GM21619 (cell line): ENCODE measurements at regions not wholly inside any gene's neighbourhood (a gene's known extent, or its start where the extent isn't known, plus 50 kb on each side); places are given as distances from the start of the nearest gene placed in this dataset.

Source experiments
- ATAC-seq: cut with Tn5 transposase; IDR thresholded peaks from one replicate; pipeline ENCODE4 v1.9.1; 2021; ENCODE audit not compliant: unreplicated experiment

DNA sequence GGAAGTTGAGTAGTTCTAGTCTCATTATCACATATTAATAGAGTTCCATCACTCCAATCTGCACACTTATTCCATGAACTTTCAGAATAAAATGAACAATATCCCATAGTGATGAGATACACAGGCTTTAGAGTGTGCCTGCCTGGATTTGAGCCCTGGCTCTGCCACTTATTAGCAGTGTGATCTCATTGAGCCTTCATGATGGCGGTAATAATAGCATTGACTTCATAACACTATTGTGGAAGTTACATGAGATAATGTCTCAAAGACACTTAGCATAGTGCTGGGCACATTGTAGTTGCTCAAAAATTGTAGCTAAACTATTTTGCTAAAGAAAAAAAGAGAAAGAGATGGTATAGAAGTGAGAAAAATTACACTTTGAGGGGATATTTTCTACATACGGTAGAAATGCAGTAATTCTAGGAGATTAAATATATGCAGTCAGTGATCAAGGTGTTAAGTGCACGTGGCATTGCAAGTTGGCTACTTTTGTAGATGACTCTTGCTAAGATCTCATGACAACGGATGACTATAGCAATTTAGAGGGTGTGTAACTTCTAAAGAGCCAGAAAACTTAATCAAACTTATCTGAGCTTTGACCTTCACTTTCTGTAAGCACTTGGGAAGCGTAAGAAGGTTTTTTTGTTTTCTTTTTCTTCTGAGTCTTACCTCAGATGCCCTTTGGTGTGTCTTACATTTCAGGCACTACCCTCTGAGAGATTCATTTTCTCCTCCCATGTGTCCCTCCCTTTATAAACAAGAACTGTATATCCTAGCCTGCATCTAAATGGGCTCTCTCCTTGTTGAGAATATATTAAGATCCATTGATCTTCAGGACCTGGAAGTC is 380.6 kb upstream of the NR3C2 start:
- ATAC-seq, result no peak

DNA sequence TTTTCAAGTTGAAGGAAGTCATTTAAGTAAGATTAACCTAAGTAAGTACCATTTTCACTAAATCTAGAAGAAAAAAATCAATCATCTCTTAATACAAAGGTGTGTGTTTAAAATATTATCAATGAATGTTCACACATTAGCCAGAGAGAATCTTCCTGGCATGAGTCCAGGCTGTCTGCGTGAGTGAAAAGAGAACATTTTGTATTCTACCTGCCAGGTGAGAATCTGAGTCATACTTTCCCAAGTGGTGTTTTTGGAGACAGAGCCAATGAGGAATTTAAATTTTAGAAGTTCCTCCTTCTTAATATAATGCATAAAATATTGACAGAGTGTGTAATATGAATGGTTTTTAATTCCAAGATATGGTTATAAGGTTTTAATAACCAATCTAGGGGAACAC is 371.8 kb upstream of the NR3C2 start:
- no peak for ATAC-seq

DNA sequence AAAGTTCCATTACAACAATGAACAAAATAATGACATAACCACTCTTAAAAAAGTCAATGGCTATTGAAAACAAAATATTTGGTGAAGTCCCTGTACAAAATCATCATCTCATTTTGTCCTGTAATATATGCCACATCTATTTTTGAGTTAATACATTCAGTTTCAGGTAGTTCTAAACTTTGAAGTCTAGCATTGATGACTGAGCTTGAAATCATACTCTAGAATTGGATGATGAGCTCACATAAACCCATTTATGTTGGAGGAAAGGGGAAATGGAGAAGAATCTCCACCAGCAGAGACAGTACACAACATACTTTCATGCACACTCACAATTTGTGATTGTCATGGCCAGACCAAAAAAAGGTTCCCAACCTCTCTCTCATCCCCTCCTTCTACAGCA is 371.1 kb upstream of the NR3C2 start:
- no peak for ATAC-seq

DNA sequence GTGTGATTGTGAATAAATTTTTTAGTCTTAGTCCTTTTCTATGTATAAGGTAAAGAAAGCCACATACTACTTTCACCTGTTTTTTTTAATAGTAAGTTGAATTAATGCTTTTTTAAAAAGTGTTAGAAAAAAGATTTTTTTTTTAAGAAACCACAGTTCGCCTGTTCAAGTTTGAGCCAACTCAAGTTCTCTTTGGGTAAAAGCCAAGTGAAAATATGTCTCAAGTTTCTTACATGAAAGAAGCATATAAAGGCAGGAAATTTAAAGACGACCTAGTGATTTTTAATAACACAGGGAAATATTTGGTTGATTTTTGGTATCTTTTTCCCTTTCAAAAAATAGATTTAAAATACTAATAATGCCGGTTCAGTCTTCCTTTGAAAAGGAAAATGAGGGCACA is 369.9 kb upstream of the NR3C2 start:
- no peak for ATAC-seq

DNA sequence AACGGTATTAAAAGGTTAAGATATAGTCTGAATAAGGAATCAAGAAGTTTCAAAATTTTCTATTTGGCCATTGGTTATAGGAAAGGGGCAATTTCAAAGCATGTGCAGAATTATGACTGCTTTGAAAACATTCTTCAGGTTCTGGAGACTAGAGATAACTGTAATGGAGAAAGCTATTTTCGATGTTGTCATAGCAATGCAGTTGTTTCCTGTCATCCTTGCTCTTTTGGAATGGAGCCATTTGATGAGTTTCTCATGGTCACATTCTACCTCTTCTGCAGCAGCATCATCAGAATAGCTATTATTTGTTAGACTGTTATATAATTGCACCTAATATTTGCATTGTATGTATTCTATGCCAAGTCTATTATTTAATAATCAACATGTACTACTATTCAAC is 368.2 kb upstream of the NR3C2 start:
- ATAC-seq, result no peak

DNA sequence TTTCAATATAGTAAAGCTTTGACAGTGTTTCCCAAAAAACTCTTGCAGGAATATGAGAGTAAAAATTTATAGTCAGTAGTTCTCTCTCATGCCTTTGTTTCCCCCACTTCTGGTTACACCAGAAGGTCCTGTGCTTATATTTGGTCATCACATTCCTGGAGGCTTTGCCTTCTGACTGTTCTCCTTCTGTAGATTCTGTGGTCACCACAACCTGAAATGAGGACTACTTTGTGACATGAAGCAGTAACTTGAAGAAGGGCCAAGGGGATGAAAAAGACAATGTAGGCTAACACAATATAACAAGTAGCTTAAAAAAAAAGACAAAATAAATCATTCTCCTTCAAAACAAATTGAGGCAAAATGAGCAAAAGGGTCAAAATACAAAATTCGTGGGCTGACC is 366.2 kb upstream of the NR3C2 start:
- no peak for ATAC-seq

DNA sequence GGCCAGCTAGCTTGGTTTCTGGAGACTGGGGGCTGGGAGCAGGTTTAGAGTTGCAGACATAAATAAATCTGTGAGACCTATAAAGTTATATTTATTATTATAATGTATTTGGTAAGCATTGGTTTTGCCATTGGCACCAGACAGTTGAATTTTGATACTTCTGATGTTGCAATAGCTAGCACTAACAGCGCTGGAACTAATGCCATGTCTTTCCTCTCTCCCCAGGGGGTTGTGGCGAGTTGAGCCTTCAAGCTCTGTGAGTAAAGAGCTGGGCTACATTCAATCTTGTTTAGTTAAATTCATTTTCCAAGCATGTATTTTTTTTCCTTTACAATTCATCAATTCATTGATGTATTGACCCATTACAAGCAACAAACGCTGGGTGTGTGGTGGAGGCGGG is 358.7 kb upstream of the NR3C2 start:
- ATAC-seq, result no peak

DNA sequence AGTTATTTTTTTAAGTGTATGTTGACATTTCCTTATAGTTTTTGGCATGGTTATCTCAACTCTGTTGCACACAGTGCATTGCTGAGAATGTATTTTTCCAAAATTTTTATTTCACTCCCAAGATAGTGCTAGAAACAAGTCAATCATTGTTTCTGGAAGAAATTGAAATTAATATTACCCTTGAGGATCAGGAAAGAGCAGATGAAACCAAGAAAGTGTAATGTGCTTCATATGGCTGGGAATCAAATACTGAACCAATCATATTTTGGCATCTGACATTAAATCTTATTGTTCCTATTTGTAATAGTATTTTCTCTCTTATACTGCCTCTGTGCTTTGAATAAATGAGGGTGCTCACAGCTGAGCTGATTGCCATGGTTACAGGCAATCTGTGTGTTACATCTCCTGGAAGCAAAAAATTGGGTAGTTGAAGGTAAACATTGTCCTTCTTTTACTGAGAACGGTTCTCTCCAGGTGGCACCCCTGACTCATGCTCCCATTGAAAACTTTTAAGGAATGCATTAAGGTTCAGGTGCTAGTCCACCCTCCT is 358.2 kb upstream of the NR3C2 start:
- no peak for ATAC-seq

DNA sequence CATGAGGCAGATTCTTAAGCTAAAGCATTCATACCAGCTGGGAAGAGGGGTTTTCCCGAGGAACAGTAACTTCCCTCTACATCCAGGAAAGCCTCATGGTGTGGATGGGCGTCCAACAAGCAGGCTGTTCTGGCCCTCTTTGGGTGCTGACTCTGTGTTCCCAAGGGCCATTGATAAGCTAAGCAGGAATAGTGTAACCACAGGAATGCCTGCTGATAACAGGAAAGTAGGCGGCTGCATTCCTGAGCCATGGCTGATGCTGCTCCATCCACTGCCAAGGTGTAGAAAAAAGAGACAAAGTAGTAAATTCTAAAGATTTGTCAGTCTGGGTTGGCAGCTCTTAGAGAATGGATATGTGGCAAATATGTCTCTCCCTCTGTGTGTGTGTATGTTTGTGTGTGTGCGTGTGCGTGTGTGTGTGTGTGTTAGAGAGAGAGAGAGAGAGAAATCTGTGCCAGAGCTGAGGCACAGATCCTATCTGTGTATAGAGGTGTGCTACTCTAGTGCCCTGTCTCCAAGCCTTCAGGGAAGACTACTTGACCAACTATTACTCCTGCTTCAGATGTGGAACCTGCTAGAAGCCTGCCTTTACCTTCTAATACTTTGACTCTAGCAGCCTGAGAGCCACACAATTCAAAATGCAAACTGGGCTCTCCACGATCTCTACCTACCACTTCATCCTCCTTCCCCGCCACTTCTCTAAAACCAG is 353.1 kb upstream of the NR3C2 start:
- ATAC-seq, result no peak

DNA sequence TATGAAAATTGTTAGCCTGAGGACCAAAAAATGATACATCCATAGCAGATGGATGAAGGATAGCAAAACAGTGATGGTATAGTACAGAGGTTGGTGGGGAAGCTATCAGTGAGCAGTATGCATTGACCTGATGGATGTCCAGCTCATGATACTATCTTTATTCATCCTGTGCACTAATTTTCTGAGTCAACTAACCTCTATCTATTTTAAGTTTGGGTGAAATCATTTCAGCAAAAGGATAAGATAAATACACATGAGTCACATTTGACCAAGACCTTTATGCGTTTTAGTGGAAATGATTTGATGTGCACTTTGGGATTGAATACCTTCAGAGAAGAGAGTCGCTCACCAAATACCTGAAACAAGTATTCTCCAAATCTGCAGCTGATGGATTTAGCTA is 351.0 kb upstream of the NR3C2 start:
- ATAC-seq, result no peak

DNA sequence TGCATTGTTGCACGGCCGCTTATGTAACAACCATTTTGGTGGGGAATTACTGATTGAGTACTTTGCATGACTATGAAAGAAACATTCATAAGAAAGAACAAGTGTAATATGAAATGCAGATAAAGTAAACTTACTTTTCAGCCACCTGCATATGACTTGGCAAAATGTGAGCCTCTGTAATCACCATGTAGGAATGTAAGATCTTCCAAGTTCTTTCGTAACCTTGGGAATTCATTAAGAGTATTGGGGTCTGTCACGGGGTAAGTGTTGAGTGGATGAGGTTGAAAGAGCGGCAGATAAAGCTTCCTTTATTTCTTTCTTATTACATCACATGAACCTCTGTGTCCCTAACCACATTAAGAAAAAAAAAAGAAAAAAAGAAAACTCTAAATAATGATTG is 348.5 kb upstream of the NR3C2 start:
- ATAC-seq, result no peak

DNA sequence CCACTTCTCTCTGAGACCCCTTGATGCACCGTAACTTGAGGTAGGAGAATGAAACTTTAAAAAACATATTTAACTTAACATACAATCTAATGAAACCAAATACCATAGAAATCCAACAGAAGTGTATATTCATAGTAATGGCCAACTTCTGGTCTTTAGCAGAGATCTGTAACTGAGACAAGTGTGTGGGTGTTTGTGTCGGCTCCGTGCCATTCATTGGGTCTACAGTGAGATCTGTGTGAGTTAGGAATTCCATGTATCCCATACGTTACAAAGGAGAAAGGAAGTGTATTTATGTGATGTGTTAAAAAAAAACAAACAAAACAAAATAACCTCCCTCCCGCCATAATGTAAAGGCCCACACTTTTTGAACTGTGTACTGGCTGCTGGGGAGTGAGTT is 348.0 kb upstream of the NR3C2 start:
- ATAC-seq, result no peak

DNA sequence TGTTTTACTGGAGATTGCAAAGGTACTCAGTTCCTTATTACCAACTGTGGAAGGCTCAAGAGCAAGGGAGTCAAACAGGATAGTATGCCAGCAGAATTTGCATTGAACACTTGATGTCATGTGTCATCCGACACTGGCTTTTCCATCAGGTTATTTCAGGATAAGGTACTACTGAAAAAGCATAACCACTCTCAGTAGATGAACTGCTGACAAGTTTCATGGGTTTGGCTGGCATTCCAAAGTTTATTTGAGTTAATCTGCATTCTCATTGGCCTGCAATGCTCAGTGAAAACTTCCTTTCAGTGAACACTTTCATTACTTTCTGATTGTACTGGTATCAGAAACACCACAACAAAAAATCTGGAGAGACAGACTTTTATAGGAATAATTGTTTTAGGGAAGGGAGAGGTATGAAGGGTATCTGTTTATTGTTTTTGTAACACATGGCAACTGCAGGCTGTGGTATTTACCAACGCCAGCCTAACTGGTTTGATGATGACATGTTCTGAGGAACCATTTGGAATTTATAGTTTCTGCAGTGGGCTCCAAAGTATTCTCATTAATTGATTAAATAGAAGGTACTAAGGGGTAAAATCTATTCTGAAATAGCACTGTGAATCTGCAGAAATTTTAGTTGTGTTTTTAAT is 345.7 kb upstream of the NR3C2 start:
- ATAC-seq, result no peak

DNA sequence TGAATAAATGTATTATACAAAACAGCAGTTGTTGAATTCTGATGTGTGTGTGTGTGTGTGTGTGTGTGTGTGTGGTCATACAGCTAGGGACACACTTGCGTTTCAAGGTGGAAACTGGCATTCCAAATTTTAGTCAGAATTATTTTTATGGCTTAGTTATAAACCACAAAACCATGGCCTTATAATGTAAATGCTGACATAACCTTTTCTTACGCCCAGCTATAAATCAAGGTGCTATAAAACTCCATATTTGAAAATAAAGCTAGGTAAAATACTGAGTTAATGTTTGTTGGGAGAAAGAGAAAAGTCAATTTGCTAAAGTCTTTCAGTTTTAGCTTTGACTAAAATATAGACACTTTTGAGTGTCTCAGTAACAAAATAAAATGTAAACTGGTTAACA is 345.1 kb upstream of the NR3C2 start:
- ATAC-seq, result no peak

DNA sequence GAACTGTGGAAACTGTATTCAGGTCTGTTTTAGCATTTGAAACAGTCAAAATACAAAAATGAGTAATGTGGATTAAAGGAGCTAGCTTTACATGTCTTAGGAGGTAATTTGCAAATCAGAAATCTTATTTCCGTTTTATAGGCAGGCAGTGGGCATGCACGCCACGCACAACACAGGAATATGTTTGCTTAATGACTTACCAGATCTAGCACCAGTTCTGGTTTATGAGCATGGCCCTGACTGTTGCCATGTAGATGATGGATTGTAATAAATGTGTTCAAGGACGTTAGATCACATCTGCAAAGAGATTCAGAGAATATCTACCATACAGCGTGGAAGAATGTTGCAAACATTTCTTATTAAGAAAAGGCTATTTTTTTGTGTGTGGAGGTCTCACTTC is 344.5 kb upstream of the NR3C2 start:
- ATAC-seq, result no peak

DNA sequence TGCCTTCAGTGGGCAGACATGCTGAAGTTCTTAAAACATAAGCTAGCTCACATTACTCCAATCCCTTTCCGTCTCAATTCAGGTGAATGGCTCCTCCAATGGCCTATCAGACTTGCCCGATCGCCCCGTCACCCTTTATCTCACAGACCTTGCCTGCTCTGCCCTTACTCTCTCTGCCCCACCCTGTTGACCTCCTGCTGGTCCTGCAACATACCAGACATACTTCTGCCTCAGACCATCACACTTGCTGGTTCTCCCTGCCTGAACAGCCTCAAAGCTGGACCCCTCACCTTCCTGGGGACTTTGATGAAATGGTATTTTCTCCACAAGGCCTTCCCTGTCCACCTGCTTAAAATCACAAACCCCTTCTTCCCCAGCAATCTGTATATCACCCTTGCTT is 340.1 kb upstream of the NR3C2 start:
- ATAC-seq, result no peak

DNA sequence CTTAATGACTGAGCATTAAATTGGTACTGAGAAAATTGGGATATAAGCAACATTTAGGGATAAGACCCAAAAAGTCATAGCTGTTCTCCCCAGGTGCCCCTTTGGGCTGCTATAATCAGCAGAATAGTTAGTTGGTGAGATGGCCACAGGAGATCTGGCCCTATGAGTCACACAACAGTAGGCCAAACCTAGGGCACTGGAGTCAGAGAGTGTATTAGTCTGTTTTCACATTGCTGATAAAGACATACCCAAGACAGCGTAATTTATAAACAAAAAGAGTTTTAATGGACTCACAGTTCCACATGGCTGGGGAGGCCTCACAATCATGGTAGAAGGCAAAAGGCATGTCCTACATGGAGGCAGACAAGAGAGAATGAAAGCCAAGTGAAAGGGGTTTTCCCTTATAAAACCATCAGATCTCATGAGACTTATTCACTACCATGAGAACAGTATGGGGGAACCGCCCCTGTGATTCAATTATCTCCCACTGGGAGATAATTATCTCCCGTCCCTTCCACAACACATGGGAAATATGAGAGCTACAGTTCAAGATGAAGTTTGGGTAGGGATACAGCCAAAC is 338.3 kb upstream of the NR3C2 start:
- no peak for ATAC-seq

DNA sequence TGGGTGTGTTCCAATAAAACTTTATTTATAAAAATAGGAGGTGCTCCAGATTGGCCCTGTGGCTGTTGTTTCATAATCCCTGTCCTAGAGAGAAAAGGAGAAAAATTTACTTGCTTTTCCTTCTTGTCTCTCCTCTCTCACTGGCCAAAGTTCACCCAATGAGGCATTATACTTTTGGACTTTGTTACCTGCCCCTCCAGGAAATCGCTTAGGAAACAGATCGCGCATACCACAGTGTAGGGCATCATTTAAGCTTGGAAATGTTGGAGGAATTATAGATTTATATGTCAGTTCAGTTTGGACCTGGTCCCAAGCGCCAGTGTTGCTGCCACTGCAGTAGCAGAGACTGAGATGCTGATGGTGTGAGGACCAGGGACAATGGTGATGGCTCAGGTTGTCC is 337.6 kb upstream of the NR3C2 start:
- ATAC-seq, result no peak

DNA sequence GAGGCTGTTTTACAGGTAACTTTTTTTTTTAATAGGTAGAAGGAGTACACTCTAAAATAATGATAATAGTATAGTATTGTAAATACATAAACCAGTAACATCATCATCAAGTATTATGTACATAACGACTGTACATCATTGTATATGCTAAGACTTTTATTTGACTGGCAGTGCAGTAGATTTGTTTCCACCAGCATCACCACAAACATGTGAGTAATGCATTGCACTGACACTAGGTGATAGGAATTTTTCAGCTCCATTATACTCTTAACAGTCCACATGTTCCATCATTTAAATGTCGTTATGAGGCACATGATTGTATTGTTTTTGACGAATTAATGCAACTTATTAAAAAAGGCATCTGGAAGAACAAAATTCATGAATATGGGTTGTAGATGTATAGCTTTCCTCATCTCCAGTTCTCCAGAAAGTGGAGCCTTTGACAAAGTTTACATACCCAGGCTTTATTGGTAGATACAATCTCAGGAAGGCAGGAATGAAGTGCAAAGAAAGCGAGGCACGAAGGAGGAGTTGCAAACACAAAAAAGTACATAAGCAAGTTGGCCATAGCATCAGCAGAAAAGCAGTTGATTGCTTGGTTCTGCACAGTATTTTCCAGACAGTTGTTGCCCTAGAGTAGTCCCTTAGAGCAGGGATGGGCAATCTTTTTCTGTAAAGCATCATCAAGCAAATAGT is 336.9 kb upstream of the NR3C2 start:
- ATAC-seq, result no peak

DNA sequence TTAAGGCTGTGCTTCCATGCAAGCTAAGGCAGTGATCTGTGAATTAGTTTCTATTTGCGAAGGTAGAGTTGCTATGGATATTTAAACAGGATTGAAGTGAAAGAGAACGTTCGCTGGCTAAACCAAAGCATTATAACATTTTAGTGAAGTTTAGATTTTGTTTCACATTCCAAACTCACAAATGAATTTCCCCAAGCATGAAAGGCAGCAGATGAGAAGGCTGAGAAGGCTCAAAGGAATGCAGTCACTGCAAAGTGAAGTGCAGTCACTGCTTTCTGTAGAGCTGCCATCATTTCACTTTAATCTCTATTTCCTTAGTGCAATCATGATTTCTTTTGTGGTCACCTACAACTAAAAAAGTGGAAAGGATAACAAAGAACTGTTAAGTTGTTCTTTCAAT is 334.7 kb upstream of the NR3C2 start:
- no peak for ATAC-seq

DNA sequence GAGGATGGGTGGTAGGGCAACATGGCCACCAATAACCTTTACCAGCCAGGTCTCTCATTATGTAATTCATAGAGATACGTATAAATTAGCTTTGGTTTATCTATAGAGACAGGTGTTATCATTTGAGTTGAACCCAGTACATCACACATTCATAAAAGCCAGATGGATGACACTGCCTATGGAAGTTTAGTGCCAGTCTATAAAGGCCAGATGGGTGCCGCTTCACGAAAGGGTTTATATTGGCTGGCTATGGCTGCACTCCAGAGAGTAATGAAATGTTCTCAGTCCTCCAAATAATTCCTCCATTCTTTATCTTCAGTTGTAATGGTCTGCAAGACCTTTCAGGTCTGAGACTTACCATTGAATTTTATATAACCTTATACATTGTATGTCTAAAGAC is 331.9 kb upstream of the NR3C2 start:
- ATAC-seq, result no peak
